ENCODE measurements at regions not wholly inside any gene's neighbourhood (a gene's known extent, or its start where the extent isn't known, plus 50 kb on each side); places are given as distances from the start of the nearest gene placed in this dataset.

- H3K27ac ChIP-seq (ENCODE audit: low read depth, low read length), result no peak overlapping the region
- H3K9me3 ChIP-seq (ENCODE audit: control insufficient read depth, insufficient read depth, low read length), result no peaks in the 10 kb centered on the region
- no peak for DNase-seq (ENCODE audit: low read depth, low spot score)
- ChIA-PET CTCF (no interaction called here), POLR2A (no interaction called here)
- no peak overlapping the region for H3K4me3 ChIP-seq (ENCODE audit: low read depth, low read length)
- TF ChIP-seq CTCF (IDR thresholded peaks at IDR 0.05; ENCODE audit: low read depth, low read length), result no peak
- no peaks in the 10 kb centered on the region for H3K27me3 ChIP-seq (ENCODE audit: control insufficient read depth, insufficient read depth, low read length)
Observed at GRCh38 chr2:46844443-46844842, 71.2 kb downstream of the MCFD2 start.

GRCh38 chr2:46844034-46844433 lies 71.6 kb downstream of the MCFD2 start:
- no peak overlapping the region for H3K4me3 ChIP-seq (ENCODE audit: low read depth, low read length)
- no peaks in the 10 kb centered on the region for H3K27me3 ChIP-seq (ENCODE audit: control insufficient read depth, insufficient read depth, low read length)
- H3K27ac ChIP-seq (ENCODE audit: low read depth, low read length), result no peak overlapping the region
- no peak for DNase-seq (ENCODE audit: low read depth, low spot score)
- ChIA-PET CTCF (no interaction called here), POLR2A (no interaction called here)
- TF ChIP-seq CTCF (IDR thresholded peaks at IDR 0.05; ENCODE audit: low read depth, low read length), result no peak
- no peaks in the 10 kb centered on the region for H3K9me3 ChIP-seq (ENCODE audit: control insufficient read depth, insufficient read depth, low read length)

- Histone ChIP-seq H3K27ac (ENCODE audit: low read depth, low read length) (no peak overlapping the region), H3K9me3 (ENCODE audit: control insufficient read depth, insufficient read depth, low read length) (no peaks in the 10 kb centered on the region), H3K27me3 (ENCODE audit: control insufficient read depth, insufficient read depth, low read length) (no peaks in the 10 kb centered on the region), H3K4me3 (ENCODE audit: low read depth, low read length) (no peak overlapping the region)
- ChIA-PET CTCF (no interaction called here), POLR2A (no interaction called here)
- no peak for TF ChIP-seq CTCF (IDR thresholded peaks at IDR 0.05; ENCODE audit: low read depth, low read length)
- DNase-seq (ENCODE audit: low read depth, low spot score), result no peak
Observed at GRCh38 chr2:46843316-46843715, 72.3 kb downstream of the MCFD2 start.

GRCh38 chr2:46842876-46843275 lies 72.7 kb downstream of the MCFD2 start:
- no peak overlapping the region for H3K4me3 ChIP-seq (ENCODE audit: low read depth, low read length)
- TF ChIP-seq CTCF (IDR thresholded peaks at IDR 0.05; ENCODE audit: low read depth, low read length), result no peak
- H3K9me3 ChIP-seq (ENCODE audit: control insufficient read depth, insufficient read depth, low read length), result no peaks in the 10 kb centered on the region
- H3K27ac ChIP-seq (ENCODE audit: low read depth, low read length), result no peak overlapping the region
- no peak for DNase-seq (ENCODE audit: low read depth, low spot score)
- ChIA-PET POLR2A (no interaction called here), CTCF (no interaction called here)
- H3K27me3 ChIP-seq (ENCODE audit: control insufficient read depth, insufficient read depth, low read length), result no peaks in the 10 kb centered on the region

GRCh38 chr2:46841621-46842020 lies 74.0 kb downstream of the MCFD2 start:
- POLR2A ChIA-PET, result interaction anchor here (1.2 kb wide), 1 partner anchor 19 kb away, joined by 8 read pairs; no protein-coding TSS in a partner anchor
- no peaks in the 10 kb centered on the region for H3K9me3 ChIP-seq (ENCODE audit: control insufficient read depth, insufficient read depth, low read length)
- TF ChIP-seq CTCF (IDR thresholded peaks at IDR 0.05; ENCODE audit: low read depth, low read length), result no peak
- no peaks in the 10 kb centered on the region for H3K27me3 ChIP-seq (ENCODE audit: control insufficient read depth, insufficient read depth, low read length)
- CTCF ChIA-PET, result interaction anchor here (1.0 to 1.5 kb wide), 2 partner anchors 64 to 77 kb away, joined by 3 to 4 read pairs; no protein-coding TSS in a partner anchor
- no peak overlapping the region for H3K27ac ChIP-seq (ENCODE audit: low read depth, low read length)
- DNase-seq (ENCODE audit: low read depth, low spot score), result no peak
- no peak overlapping the region for H3K4me3 ChIP-seq (ENCODE audit: low read depth, low read length)
